Esophagus muscularis mucosa (tissue), 4 donors: ENCODE measurements at regions not wholly inside any gene's neighbourhood (a gene's known extent, or its start where the extent isn't known, plus 50 kb on each side); places are given as distances from the start of the nearest gene placed in this dataset.

Source experiments
- DNase-seq: peaks from one replicate; pipeline ENCODE4 v3.0.0-alpha.2; 2017; ENCODE audit errors: extremely low spot score
- H3K27ac ChIP-seq, 4 donors: fragments of 200-600 bp; sonication (generic); replicated peaks in 1 of 4; 1 replicate in 3 of 4; 2 replicates in 1 of 4; pipeline ENCODE4 v1.5.1; 2016 to 2019; ENCODE audit warnings: mild to moderate bottlenecking in 1 of 4
- H3K27me3 ChIP-seq, 4 donors: fragments of 200-600 bp; sonication (generic); one replicate each; pipeline versions ENCODE4 v1.5.1 to v1.6.0; 2016 to 2019
- H3K36me3 ChIP-seq, 4 donors: fragments of 200-600 bp; sonication (generic); one replicate each; pipeline ENCODE4 v1.5.1; 2016 to 2019
- H3K4me1 ChIP-seq, 4 donors: fragments of 200-600 bp; sonication (generic); one replicate each; pipeline ENCODE4 v1.5.1; 2016 to 2019
- H3K4me3 ChIP-seq, 4 donors: fragments of 200-600 bp; sonication (generic); 1 replicate in 2 of 4; 2 replicates in 2 of 4; pipeline ENCODE4 v1.5.1; 2016 to 2019; ENCODE audit warnings: mild to moderate bottlenecking in 4 of 4, moderate library complexity in 1 of 4
- H3K9me3 ChIP-seq, 4 donors: fragments of 200-600 bp; sonication (generic); 1 replicate in 3 of 4; 2 replicates in 1 of 4; pipeline ENCODE4 v1.5.1; 2016 to 2019
- CTCF ChIP-seq, 3 experiments: fragments of 200-600 bp in 2 of 3; fragments of 450-650 bp in 1 of 3; sonication (generic) in 2 of 3; IDR thresholded peaks; one replicate each; pipeline ENCODE4 v1.5.1; 2017 to 2019; ENCODE audit warnings: antibody characterized with exemption in 3 of 3, mild to moderate bottlenecking in 2 of 3, moderate library complexity in 1 of 3
- EP300 ChIP-seq: sonication (generic); formaldehyde crosslinking; IDR thresholded peaks from one replicate; pipeline ENCODE4 v1.6.1; 2017; ENCODE audit warnings: antibody characterized with exemption
- POLR2A ChIP-seq: fragments of 450-650 bp; IDR thresholded peaks from one replicate; pipeline ENCODE4 v1.6.1; 2017; ENCODE audit warnings: antibody characterized with exemption, moderate library complexity, mild to moderate bottlenecking, low read depth
- POLR2AphosphoS5 ChIP-seq, 2 donors: sonication (generic); formaldehyde crosslinking; IDR thresholded peaks; one replicate each; pipeline ENCODE4 v1.6.1; 2017; ENCODE audit warnings: antibody characterized with exemption in 2 of 2
- WGBS: methylation state at CpG from one replicate; pipeline ENCODE4 v1.1.5; 2018; 5-methylcytosine and 5-hydroxymethylcytosine counted together
- intact Hi-C: fragments of 100-400 bp; cut with DNase I; formaldehyde crosslinking; loops from one replicate; pipeline ENCODE4 v1.15.1; 2023

- H3K4me3 ChIP-seq: no peak overlapping the region
- H3K4me1 ChIP-seq: no peaks in the 10 kb centered on the region
- no peak for DNase-seq
- no peaks in the 10 kb centered on the region for H3K36me3 ChIP-seq
- H3K27me3 ChIP-seq: no peaks in the 10 kb centered on the region
- no peaks in the 10 kb centered on the region for H3K9me3 ChIP-seq
- TF ChIP-seq POLR2AphosphoS5 (IDR thresholded peaks at IDR 0.05): no peak
- TF ChIP-seq EP300: no peak
- no peak for TF ChIP-seq CTCF (IDR thresholded peaks at IDR 0.05)
- TF ChIP-seq POLR2A: no peak
- intact Hi-C loops: no loop called here
- no peak overlapping the region for H3K27ac ChIP-seq
- WGBS: 88% methylated on average over 4 of the region's 4 CpGs
Measured at GRCh38 chr2:33929467-33929866, 330.4 kb upstream of the FAM98A start.

- H3K9me3 ChIP-seq: no peaks in the 10 kb centered on the region
- H3K27ac ChIP-seq: no peak overlapping the region
- no peaks in the 10 kb centered on the region for H3K27me3 ChIP-seq
- TF ChIP-seq POLR2A: no peak
- TF ChIP-seq EP300: no peak
- no peak for TF ChIP-seq CTCF (IDR thresholded peaks at IDR 0.05)
- TF ChIP-seq POLR2AphosphoS5 (IDR thresholded peaks at IDR 0.05): no peak
- intact Hi-C loops: no loop called here
- H3K4me1 ChIP-seq: no peaks in the 10 kb centered on the region
- H3K4me3 ChIP-seq: no peak overlapping the region
- DNase-seq: no peak
- no peaks in the 10 kb centered on the region for H3K36me3 ChIP-seq
- 91% methylated on average over 1 of the region's 1 CpG for WGBS
Measured at GRCh38 chr2:33927756-33928155, 328.7 kb upstream of the FAM98A start.

GRCh38 chr2:33925311-33925710, 326.2 kb upstream of the FAM98A start:
- TF ChIP-seq POLR2AphosphoS5 (IDR thresholded peaks at IDR 0.05) (no peak), POLR2A (no peak), EP300 (no peak), CTCF (IDR thresholded peaks at IDR 0.05) (no peak)
- no peak for DNase-seq
- H3K4me1 ChIP-seq: no peaks in the 10 kb centered on the region
- no peaks in the 10 kb centered on the region for H3K27me3 ChIP-seq
- 50% methylated on average over 1 of the region's 1 CpG for WGBS
- no peaks in the 10 kb centered on the region for H3K9me3 ChIP-seq
- H3K4me3 ChIP-seq: no peak overlapping the region
- H3K27ac ChIP-seq: no peak overlapping the region
- intact Hi-C loops: no loop called here
- H3K36me3 ChIP-seq: no peaks in the 10 kb centered on the region

- intact Hi-C loops: no loop called here
- TF ChIP-seq POLR2A (no peak), CTCF (IDR thresholded peaks at IDR 0.05) (no peak), EP300 (no peak), POLR2AphosphoS5 (IDR thresholded peaks at IDR 0.05) (no peak)
- Histone ChIP-seq H3K27me3 (no peaks in the 10 kb centered on the region), H3K36me3 (no peaks in the 10 kb centered on the region), H3K27ac (no peak overlapping the region), H3K4me1 (no peaks in the 10 kb centered on the region), H3K4me3 (no peak overlapping the region), H3K9me3 (no peaks in the 10 kb centered on the region)
- WGBS: 52% methylated on average over 3 of the region's 3 CpGs
- DNase-seq: no peak
Measured at GRCh38 chr2:33924586-33925169, 325.6 kb upstream of the FAM98A start.

GRCh38 chr2:33917252-33917651, 318.2 kb upstream of the FAM98A start:
- intact Hi-C loops: no loop called here
- WGBS: 66% methylated on average over 4 of the region's 4 CpGs
- Histone ChIP-seq H3K9me3 (no peaks in the 10 kb centered on the region), H3K4me1 (no peaks in the 10 kb centered on the region), H3K27me3 (no peaks in the 10 kb centered on the region), H3K36me3 (no peaks in the 10 kb centered on the region), H3K4me3 (no peak overlapping the region), H3K27ac (no peak overlapping the region)
- no peak for DNase-seq
- TF ChIP-seq EP300: no peak
- TF ChIP-seq CTCF (IDR thresholded peaks at IDR 0.05): no peak
- TF ChIP-seq POLR2AphosphoS5 (IDR thresholded peaks at IDR 0.05): no peak
- TF ChIP-seq POLR2A: no peak
